ENCODE measurements at regions not wholly inside any gene's neighbourhood (a gene's known extent, or its start where the extent isn't known, plus 50 kb on each side); places are given as distances from the start of the nearest gene placed in this dataset.

GRCh38 chr17:52298881-52299280 lies 140.4 kb upstream of the CA10 start:
- no peaks in the 10 kb centered on the region for H3K27me3 ChIP-seq (ENCODE audit: control insufficient read depth in 1 of 2, insufficient read depth in 2 of 2, low read length in 2 of 2)
- H3K4me1 Mint-ChIP-seq (ENCODE audit: low read depth): no peaks in the 10 kb centered on the region
- no peaks in the 10 kb centered on the region for H3K36me3 ChIP-seq (ENCODE audit: insufficient read depth, low read length)
- H3K4me3 Mint-ChIP-seq: no peak overlapping the region
- intact Hi-C loops (cut with DNase I, micrococcal nuclease): no loop called here
- H3K27ac Mint-ChIP-seq: no peak overlapping the region
- TF ChIP-seq, protein P1, sequence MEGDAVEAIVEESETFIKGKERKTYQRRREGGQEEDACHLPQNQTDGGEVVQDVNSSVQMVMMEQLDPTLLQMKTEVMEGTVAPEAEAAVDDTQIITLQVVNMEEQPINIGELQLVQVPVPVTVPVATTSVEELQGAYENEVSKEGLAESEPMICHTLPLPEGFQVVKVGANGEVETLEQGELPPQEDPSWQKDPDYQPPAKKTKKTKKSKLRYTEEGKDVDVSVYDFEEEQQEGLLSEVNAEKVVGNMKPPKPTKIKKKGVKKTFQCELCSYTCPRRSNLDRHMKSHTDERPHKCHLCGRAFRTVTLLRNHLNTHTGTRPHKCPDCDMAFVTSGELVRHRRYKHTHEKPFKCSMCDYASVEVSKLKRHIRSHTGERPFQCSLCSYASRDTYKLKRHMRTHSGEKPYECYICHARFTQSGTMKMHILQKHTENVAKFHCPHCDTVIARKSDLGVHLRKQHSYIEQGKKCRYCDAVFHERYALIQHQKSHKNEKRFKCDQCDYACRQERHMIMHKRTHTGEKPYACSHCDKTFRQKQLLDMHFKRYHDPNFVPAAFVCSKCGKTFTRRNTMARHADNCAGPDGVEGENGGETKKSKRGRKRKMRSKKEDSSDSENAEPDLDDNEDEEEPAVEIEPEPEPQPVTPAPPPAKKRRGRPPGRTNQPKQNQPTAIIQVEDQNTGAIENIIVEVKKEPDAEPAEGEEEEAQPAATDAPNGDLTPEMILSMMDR (IDR thresholded peaks at IDR 0.05): no peak
- H3K27ac ChIP-seq (ENCODE audit: low read depth in 1 of 2, low read length in 2 of 2): no peak overlapping the region
- no peak overlapping the region for H3K4me3 ChIP-seq (ENCODE audit: low read length)
- H3K27me3 Mint-ChIP-seq: no peaks in the 10 kb centered on the region
- H3K36me3 Mint-ChIP-seq (ENCODE audit: low read depth): no peaks in the 10 kb centered on the region
- ATAC-seq (ENCODE audit: poor library complexity): no peak
- ChIA-PET POLR2A (no interaction called here), CTCF (no interaction called here)
- no peaks in the 10 kb centered on the region for H3K9me3 ChIP-seq (ENCODE audit: control insufficient read depth in 1 of 2, insufficient read depth in 1 of 2, low read length in 2 of 2)
- H3K4me1 ChIP-seq (ENCODE audit: insufficient read depth, low read length): no peaks in the 10 kb centered on the region
- peaks cover 2% of the 10 kb centered on the region for H3K9me3 Mint-ChIP-seq
- no peak for DNase-seq

DNA sequence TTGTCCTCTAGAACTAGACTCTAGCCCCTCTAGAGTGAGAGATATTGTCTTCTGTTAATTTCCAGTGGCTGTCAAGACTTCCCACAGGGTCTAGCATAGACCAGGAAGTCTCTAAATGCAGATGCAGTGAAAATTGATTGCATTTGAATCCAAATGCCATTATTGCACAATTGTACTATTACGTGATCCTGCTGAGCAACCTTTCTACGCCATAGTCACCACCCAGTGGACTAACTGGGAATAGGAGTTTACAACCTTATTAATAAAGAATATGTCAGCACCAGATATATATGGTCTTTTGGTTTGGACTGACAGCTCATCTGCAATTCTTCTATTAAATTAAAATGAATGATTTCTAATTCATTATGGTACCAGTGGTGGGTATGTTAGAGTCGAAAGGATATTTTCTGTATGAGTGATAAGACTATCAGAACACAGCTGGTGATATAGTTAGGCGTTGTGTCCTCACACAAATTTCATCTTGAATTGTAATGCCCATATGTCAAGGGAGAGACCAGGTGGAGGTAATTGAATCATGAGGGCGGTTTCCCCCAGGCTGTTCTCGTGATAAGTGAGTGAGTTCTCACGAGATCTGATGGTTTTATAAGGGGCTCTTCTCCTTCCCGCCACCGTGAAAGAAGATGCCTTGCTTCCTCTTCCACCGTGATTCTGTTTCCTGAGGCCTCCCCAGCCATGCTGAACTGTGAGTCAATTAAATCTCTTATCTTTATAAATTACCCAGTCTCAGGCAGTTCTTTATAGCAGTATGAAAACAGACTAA lies 138.9 kb upstream of the CA10 start:
- Histone ChIP-seq H3K27me3 (ENCODE audit: control insufficient read depth in 1 of 2, insufficient read depth in 2 of 2, low read length in 2 of 2) (no peaks in the 10 kb centered on the region), H3K9me3 (ENCODE audit: control insufficient read depth in 1 of 2, insufficient read depth in 1 of 2, low read length in 2 of 2) (no peaks in the 10 kb centered on the region)

DNA sequence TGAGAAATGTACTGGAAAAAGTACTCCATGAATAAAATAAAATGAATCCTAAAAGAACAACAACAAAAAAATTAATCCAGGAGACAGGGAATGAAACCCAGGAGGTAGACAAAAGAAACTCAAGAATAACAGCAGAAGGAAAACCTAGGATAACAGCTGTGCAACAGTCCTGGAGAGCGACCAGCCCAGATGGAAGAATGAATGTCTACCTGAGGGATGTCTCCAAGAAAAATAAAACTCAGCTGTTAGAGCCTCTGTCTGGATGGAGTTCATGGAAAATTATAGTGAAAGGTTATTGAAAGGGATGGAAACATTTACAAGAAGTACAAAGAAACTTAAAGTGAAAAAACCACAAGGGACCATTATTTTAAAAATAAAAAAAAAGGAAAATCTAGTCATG lies 135.8 kb upstream of the CA10 start:
- peaks cover 7% of the 10 kb centered on the region for H3K9me3 Mint-ChIP-seq
- CTCF ChIA-PET: no interaction called here
- no peaks in the 10 kb centered on the region for H3K27me3 ChIP-seq (ENCODE audit: control insufficient read depth in 1 of 2, insufficient read depth in 2 of 2, low read length in 2 of 2)
- no peak overlapping the region for H3K4me3 Mint-ChIP-seq
- H3K4me3 ChIP-seq (ENCODE audit: low read length): no peak overlapping the region
- intact Hi-C loops (cut with DNase I, micrococcal nuclease): no loop called here
- ATAC-seq (ENCODE audit: poor library complexity) (no peak), DNase-seq (no peak)
- no peaks in the 10 kb centered on the region for H3K27me3 Mint-ChIP-seq
- TF ChIP-seq, protein P1 (IDR thresholded peaks at IDR 0.05): no peak
- H3K4me1 Mint-ChIP-seq (ENCODE audit: low read depth): no peaks in the 10 kb centered on the region
- no peaks in the 10 kb centered on the region for H3K36me3 Mint-ChIP-seq (ENCODE audit: low read depth)
- H3K27ac Mint-ChIP-seq: no peak overlapping the region
- no peak overlapping the region for H3K27ac ChIP-seq (ENCODE audit: low read depth in 1 of 2, low read length in 2 of 2)
- H3K4me1 ChIP-seq (ENCODE audit: insufficient read depth, low read length): no peaks in the 10 kb centered on the region
- H3K9me3 ChIP-seq (ENCODE audit: control insufficient read depth in 1 of 2, insufficient read depth in 1 of 2, low read length in 2 of 2): no peaks in the 10 kb centered on the region
- POLR2A ChIA-PET: no interaction called here
- H3K36me3 ChIP-seq (ENCODE audit: insufficient read depth, low read length): no peaks in the 10 kb centered on the region

More for the DNA sequence above, 138.9 kb upstream of the CA10 start:
- H3K4me1 Mint-ChIP-seq (ENCODE audit: low read depth): no peaks in the 10 kb centered on the region
- H3K9me3 Mint-ChIP-seq: peaks cover 2% of the 10 kb centered on the region
- no peak for ATAC-seq (ENCODE audit: poor library complexity)
- no peak for DNase-seq
- Histone ChIP-seq H3K36me3 (ENCODE audit: insufficient read depth, low read length) (no peaks in the 10 kb centered on the region), H3K4me3 (ENCODE audit: low read length) (no peak overlapping the region), H3K27ac (ENCODE audit: low read depth in 1 of 2, low read length in 2 of 2) (no peak overlapping the region), H3K4me1 (ENCODE audit: insufficient read depth, low read length) (no peaks in the 10 kb centered on the region)
- no peak overlapping the region for H3K4me3 Mint-ChIP-seq
- POLR2A ChIA-PET: no interaction called here
- no peaks in the 10 kb centered on the region for H3K27me3 Mint-ChIP-seq
- H3K27ac Mint-ChIP-seq: no peak overlapping the region
- no peaks in the 10 kb centered on the region for H3K36me3 Mint-ChIP-seq (ENCODE audit: low read depth)
- CTCF ChIA-PET: no interaction called here
- intact Hi-C loops (cut with DNase I, micrococcal nuclease): no loop called here
- TF ChIP-seq, protein P1 (IDR thresholded peaks at IDR 0.05): no peak
